GM21423 (cell line): ENCODE measurements at regions not wholly inside any gene's neighbourhood (a gene's known extent, or its start where the extent isn't known, plus 50 kb on each side); places are given as distances from the start of the nearest gene placed in this dataset.
"Not testable (repeated sequence)": the region's sequence is repeated elsewhere in the genome, so short reads cannot be mapped to it uniquely, and the experiment has no call there.

Experiments
- ATAC-seq: cut with Tn5 transposase; IDR thresholded peaks from one replicate; pipeline ENCODE4 v1.9.1; 2021; ENCODE audit warnings: mild to moderate bottlenecking, moderate library complexity; ENCODE audit not compliant: unreplicated experiment

- ATAC-seq: no peak
Measured at GRCh38 chr7:82625377-82625776, 181.8 kb upstream of the CACNA2D1 start.

GRCh38 chr7:82624965-82625364 lies 181.4 kb upstream of the CACNA2D1 start:
- ATAC-seq: no peak

GRCh38 chr7:82624337-82624736 lies 180.8 kb upstream of the CACNA2D1 start:
- no peak for ATAC-seq

GRCh38 chr7:82623812-82624211 lies 180.2 kb upstream of the CACNA2D1 start:
- no peak for ATAC-seq

- ATAC-seq: no peak
Measured at GRCh38 chr7:82617156-82617555, 173.6 kb upstream of the CACNA2D1 start.

- ATAC-seq: no peak
Measured at GRCh38 chr7:82616059-82616728, 172.6 kb upstream of the CACNA2D1 start.

- ATAC-seq: no peak
Measured at GRCh38 chr7:82615527-82615926, 171.9 kb upstream of the CACNA2D1 start.

GRCh38 chr7:82609746-82610145 lies 166.2 kb upstream of the CACNA2D1 start:
- no peak for ATAC-seq

GRCh38 chr7:82605247-82605864 lies 161.8 kb upstream of the CACNA2D1 start:
- ATAC-seq: peak; percentile 65

GRCh38 chr7:82602066-82602465 lies 158.5 kb upstream of the CACNA2D1 start:
- no peak for ATAC-seq

- no peak for ATAC-seq
Measured at GRCh38 chr7:82600531-82600930, 157.0 kb upstream of the CACNA2D1 start.

- ATAC-seq: no peak
Measured at GRCh38 chr7:82599895-82600294, 156.3 kb upstream of the CACNA2D1 start.

- no peak for ATAC-seq
Measured at GRCh38 chr7:82598958-82599357, 155.4 kb upstream of the CACNA2D1 start.

- not testable (repeated sequence) for ATAC-seq
Measured at GRCh38 chr7:82595795-82596194, 152.2 kb upstream of the CACNA2D1 start.

GRCh38 chr7:82595176-82595575 lies 151.6 kb upstream of the CACNA2D1 start:
- ATAC-seq: no peak

GRCh38 chr7:82594665-82595064 lies 151.1 kb upstream of the CACNA2D1 start:
- no peak for ATAC-seq

- ATAC-seq: no peak
Measured at GRCh38 chr7:82593780-82594179, 150.2 kb upstream of the CACNA2D1 start.

GRCh38 chr7:82592416-82592815 lies 148.8 kb upstream of the CACNA2D1 start:
- no peak for ATAC-seq

- ATAC-seq: no peak
Measured at GRCh38 chr7:82579047-82579446, 135.5 kb upstream of the CACNA2D1 start.

- no peak for ATAC-seq
Measured at GRCh38 chr7:82578430-82578829, 134.9 kb upstream of the CACNA2D1 start.

- peak; percentile 94 for ATAC-seq
Measured at GRCh38 chr7:82572195-82572880, 128.8 kb upstream of the CACNA2D1 start.

- not testable (repeated sequence) for ATAC-seq
Measured at GRCh38 chr7:82571047-82571446, 127.5 kb upstream of the CACNA2D1 start.
